A673 (cell line): ENCODE measurements at regions not wholly inside any gene's neighbourhood (a gene's known extent, or its start where the extent isn't known, plus 50 kb on each side); places are given as distances from the start of the nearest gene placed in this dataset.

Source experiments
- CTCF ChIP-seq: fragments of 300-800, 200-600 bp; sonication (generic); conservative IDR thresholded peaks from 2 replicates; pipeline ENCODE4 v1.5.1; 2017; ENCODE audit warnings: low read depth, mild to moderate bottlenecking, antibody characterized with exemption, low read length, moderate library complexity, mixed read lengths
- EZH2 ChIP-seq: fragments of 200-600 bp; sonication (generic); IDR thresholded peaks from 2 replicates; pipeline ENCODE4 v1.6.1; 2017; ENCODE audit warnings: borderline replicate concordance, low read depth, mild to moderate bottlenecking, mixed read lengths, antibody characterized with exemption, low read length; ENCODE audit not compliant: poor library complexity, severe bottlenecking

GRCh38 chr3:14592390-14592789 lies 52.2 kb upstream of the GRIP2 start:
- TF ChIP-seq CTCF, result no peak
- TF ChIP-seq EZH2, result no peak
